Common myeloid progenitor, CD34-positive (primary cell): ENCODE measurements at regions not wholly inside any gene's neighbourhood (a gene's known extent, or its start where the extent isn't known, plus 50 kb on each side); places are given as distances from the start of the nearest gene placed in this dataset.
A peak's percentile ranks its signal among the peaks of the same experiment; 100 is the strongest.

Experiments
- CTCF ChIA-PET: fragments of 350-600 bp; sonication (Branson Sonifier 250); formaldehyde crosslinking; loops from one replicate; lab custom pipeline; 2021; ENCODE audit warnings: antibody characterized with exemption; lab: Charles Lee
- POLR2A ChIA-PET: fragments of 350-600 bp; sonication (Branson Sonifier 250); formaldehyde crosslinking; loops from one replicate; lab custom pipeline; 2021; ENCODE audit warnings: antibody characterized with exemption; lab: Charles Lee
- DNase-seq, 3 donors: peaks; one replicate each; pipeline versions ENCODE4 v3.0.0 to v3.0.0-alpha.2; 2013
- H3K27ac ChIP-seq, 2 experiments: 1 replicate in 1 of 2; 2 replicates in 1 of 2; pipeline ENCODE4 v1.7.0; 2013; ENCODE audit warnings: inconsistent platforms in 2 of 2, low read length in 2 of 2, mild to moderate bottlenecking in 2 of 2, low read depth in 1 of 2, moderate library complexity in 1 of 2; ENCODE audit not compliant: severe bottlenecking in 2 of 2, insufficient read depth in 1 of 2, poor library complexity in 1 of 2
- H3K27me3 ChIP-seq, 5 experiments: replicated peaks in 2 of 5; 1 replicate in 3 of 5; 2 replicates in 2 of 5; pipeline versions ENCODE4 v1.6.1 to v1.7.0; 2013; ENCODE audit warnings: low read length in 4 of 5, mild to moderate bottlenecking in 2 of 5, moderate library complexity in 2 of 5, inconsistent platforms in 1 of 5; ENCODE audit not compliant: insufficient read depth in 5 of 5, control insufficient read depth in 4 of 5
- H3K36me3 ChIP-seq, 4 experiments: 1 replicate in 2 of 4; 2 replicates in 2 of 4; pipeline versions ENCODE4 v1.6.1 to v1.7.0; 2013; ENCODE audit warnings: low read length in 3 of 4, control low read depth in 1 of 4, mild to moderate bottlenecking in 1 of 4; ENCODE audit not compliant: control insufficient read depth in 4 of 4, insufficient read depth in 4 of 4
- H3K4me1 ChIP-seq, 4 experiments: 1 replicate in 3 of 4; 2 replicates in 1 of 4; pipeline versions ENCODE4 v1.6.1 to v1.7.1; 2013; ENCODE audit warnings: low read length in 3 of 4, mild to moderate bottlenecking in 3 of 4, control low read depth in 1 of 4, inconsistent platforms in 1 of 4, moderate library complexity in 1 of 4; ENCODE audit not compliant: control insufficient read depth in 4 of 4, insufficient read depth in 4 of 4; ENCODE audit errors: control extremely low read depth in 1 of 4
- H3K4me3 ChIP-seq, 7 experiments: 1 replicate in 4 of 7; 2 replicates in 3 of 7; pipeline versions ENCODE4 v1.5.1 to v1.7.0; 2013; ENCODE audit warnings: mild to moderate bottlenecking in 7 of 7, low read length in 6 of 7, moderate library complexity in 6 of 7, inconsistent platforms in 2 of 7, low read depth in 2 of 7, control low read depth in 1 of 7; ENCODE audit not compliant: insufficient read depth in 4 of 7, control insufficient read depth in 1 of 7; ENCODE audit errors: extremely low read depth in 1 of 7
- H3K9me3 ChIP-seq, 5 experiments: 1 replicate in 4 of 5; 2 replicates in 1 of 5; pipeline versions ENCODE4 v1.6.1 to v1.7.1; 2013; ENCODE audit warnings: low read length in 4 of 5, mild to moderate bottlenecking in 2 of 5, inconsistent platforms in 1 of 5, low read depth in 1 of 5, moderate library complexity in 1 of 5; ENCODE audit not compliant: control insufficient read depth in 4 of 5, insufficient read depth in 2 of 5; ENCODE audit errors: control extremely low read depth in 1 of 5
- WGBS: methylation state at CpG from one replicate; pipeline ENCODE4 v1.1.5; 2013; ENCODE audit not compliant: insufficient coverage; 5-methylcytosine and 5-hydroxymethylcytosine counted together

DNA sequence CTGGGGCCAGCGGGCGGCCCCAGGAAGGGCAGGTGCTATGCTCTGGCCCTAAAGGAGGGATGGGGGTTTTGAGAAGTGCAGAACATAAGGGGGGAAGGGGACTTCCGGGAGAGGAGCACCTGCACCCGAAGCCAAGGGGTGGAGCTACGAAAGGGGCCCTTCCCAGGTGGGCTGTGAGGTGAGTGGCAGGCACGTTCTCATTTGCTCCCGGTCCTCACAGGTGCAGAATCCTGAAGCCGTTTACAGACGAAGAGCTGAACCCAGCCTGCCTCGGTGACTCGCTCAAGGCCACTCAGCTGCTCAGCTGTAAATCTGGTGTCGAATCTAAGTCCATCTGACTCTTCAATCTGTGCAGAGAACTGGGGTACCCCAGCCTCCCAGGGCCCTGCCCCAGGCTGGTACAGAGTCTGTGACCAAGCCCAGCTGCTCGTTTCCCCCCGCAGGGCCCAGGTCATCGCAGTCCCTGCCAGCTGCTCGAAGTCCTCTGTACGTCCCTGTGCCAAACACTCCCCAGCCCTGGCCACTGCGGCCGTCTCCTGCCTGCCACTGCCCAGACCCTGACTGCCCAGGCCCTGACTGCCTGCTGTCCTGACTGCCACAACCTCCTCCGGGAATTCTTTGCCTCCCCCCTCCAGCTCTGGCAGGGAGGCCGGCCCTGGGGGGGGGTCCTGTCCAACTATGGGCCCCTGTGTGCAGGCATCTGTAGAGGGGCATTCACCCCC is 53.8 kb upstream of the RXRA start:
- Histone ChIP-seq H3K27ac (no peak overlapping the region), H3K9me3 (no peaks in the 10 kb centered on the region), H3K4me1 (peaks cover 1 to 52% (median 50%) of the 10 kb centered on the region in 4 experiments), H3K4me3 (no peak overlapping the region), H3K27me3 (no peaks in the 10 kb centered on the region), H3K36me3 (no peaks in the 10 kb centered on the region)
- WGBS: 94% methylated on average over 19 of the region's 21 CpGs
- CTCF ChIA-PET: interaction anchor here (0.6 to 1.4 kb wide), 3 partner anchors 10 to 1323 kb away, joined by 3 read pairs; no protein-coding TSS in a partner anchor
- POLR2A ChIA-PET: no interaction called here
- no peak for DNase-seq

DNA sequence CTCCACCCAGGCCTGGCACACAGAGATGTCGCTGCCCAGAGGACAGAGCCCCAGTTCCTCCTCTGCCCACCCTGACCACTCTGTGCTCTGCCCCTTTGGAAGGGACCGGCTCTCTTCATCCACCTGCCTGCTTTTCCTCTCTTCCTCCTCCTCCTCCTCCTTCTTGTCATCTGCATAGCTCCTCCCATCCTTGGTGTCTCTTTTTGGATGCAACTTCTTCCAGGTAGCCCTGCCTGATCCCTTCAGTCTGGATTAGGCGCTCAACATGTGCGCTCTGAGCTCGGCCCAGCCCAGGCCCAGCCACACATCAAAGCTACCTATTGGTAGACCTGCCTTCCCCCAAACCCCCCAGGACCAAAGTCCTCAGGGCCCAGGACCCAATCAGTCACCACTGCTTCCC is 52.6 kb upstream of the RXRA start:
- no peak for DNase-seq
- H3K36me3 ChIP-seq: no peaks in the 10 kb centered on the region
- 98% methylated on average over 5 of the region's 5 CpGs for WGBS
- H3K4me3 ChIP-seq: no peak overlapping the region
- POLR2A ChIA-PET: no interaction called here
- H3K27ac ChIP-seq: no peak overlapping the region
- H3K27me3 ChIP-seq: no peaks in the 10 kb centered on the region
- peaks cover 1 to 48% (median 45%) of the 10 kb centered on the region in 4 experiments for H3K4me1 ChIP-seq
- CTCF ChIA-PET: interaction anchor here (1.3 to 1.4 kb wide), 2 partner anchors 9 to 14 kb away, joined by 3 to 5 read pairs; no protein-coding TSS in a partner anchor
- peaks cover 0 to 3% (median 0%) of the 10 kb centered on the region in 5 experiments for H3K9me3 ChIP-seq

DNA sequence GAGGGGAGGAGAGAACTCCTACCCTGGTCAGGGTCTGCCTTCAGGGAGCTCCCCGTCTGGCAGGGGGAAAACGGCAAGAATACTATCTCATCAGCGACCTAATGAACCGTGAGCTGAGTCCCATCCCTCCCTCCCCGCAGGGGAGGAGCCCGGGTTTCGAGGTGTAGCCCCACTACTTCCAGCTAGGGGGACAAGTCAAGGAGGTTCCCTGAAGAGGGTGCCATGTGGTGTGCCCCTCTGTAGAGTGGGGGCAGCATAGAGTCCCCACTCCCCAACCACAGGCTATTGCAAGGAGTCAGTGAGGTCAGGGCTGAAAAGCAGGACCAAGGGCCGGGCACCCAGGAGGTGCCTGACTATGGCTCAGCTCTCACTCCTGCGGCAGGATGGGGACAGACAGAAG is 50.9 kb upstream of the RXRA start:
- WGBS: 78% methylated on average over 5 of the region's 9 CpGs
- ChIA-PET POLR2A (interaction anchor here (0.6 kb wide), 1 partner anchor 93 kb away, joined by 8 read pairs; no protein-coding TSS in a partner anchor), CTCF (interaction anchor here (0.7 to 1.1 kb wide), 3 partner anchors 29 to 101 kb away, joined by 3 read pairs; no protein-coding TSS in a partner anchor)
- H3K9me3 ChIP-seq: peaks cover 0 to 3% (median 0%) of the 10 kb centered on the region in 5 experiments
- H3K4me1 ChIP-seq: peaks cover 1 to 45% (median 36%) of the 10 kb centered on the region in 4 experiments
- no peak overlapping the region for H3K27ac ChIP-seq
- peak in 2 of 3 donors; percentile 50 to 55 for DNase-seq
- H3K4me3 ChIP-seq: no peak overlapping the region
- H3K27me3 ChIP-seq: no peaks in the 10 kb centered on the region
- no peaks in the 10 kb centered on the region for H3K36me3 ChIP-seq

DNA sequence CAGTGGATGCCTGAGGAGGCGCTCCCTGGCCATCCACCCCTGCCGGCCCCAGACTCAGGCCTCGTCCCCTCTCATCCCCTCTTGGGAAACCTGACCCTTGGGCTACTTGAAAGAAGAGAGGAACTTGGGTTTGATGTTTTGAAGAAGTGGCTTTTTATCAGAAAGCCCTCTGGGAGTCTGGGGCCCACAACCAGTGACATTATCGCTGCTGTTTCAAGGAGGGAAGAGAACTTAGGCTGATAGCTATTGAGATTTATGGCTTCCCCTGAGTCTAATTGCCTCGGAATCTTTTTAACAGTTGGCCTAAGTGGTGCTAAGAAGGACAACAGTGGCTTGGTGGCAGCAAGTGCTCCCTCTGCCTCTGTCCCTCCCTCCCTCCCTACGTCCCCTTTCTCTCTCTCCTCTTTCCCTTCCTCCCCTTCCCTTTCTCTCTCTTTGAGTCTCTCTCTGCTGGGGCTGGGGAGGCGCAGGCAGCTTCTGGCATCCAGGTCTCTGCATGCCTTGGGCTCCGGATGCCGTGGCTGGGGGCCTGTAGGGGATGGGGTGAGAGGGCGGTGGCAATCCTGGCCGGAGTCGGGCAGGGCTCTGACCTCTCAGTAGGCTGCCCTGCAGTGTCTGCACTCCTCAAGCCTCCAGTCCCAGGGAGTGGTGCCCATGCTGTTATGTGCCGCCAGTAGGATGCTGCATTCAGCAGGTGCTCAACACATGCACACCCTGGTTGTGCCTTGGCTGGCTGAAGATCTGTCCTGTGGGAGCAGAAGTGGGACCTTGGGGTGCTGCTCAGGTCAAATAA is 49.6 kb upstream of the RXRA start:
- Histone ChIP-seq H3K9me3 (peaks cover 0 to 3% (median 0%) of the 10 kb centered on the region in 5 experiments), H3K4me3 (peak overlapping the region in 3 of 7 experiments; percentile 0 to 36 (median 14)), H3K27me3 (no peaks in the 10 kb centered on the region), H3K27ac (no peak overlapping the region), H3K4me1 (peaks cover 1 to 45% (median 36%) of the 10 kb centered on the region in 4 experiments), H3K36me3 (no peaks in the 10 kb centered on the region)
- WGBS: 12% methylated on average over 7 of the region's 13 CpGs
- ChIA-PET CTCF (no interaction called here), POLR2A (no interaction called here)
- DNase-seq: peak; percentile 73 to 93 (median 90)
